Osteocyte (in vitro differentiated cells): ENCODE measurements at regions not wholly inside any gene's neighbourhood (a gene's known extent, or its start where the extent isn't known, plus 50 kb on each side); places are given as distances from the start of the nearest gene placed in this dataset.

Experiments used
- DNase-seq: peaks from one replicate; pipeline ENCODE4 v3.0.0; 2021; ENCODE audit warnings: mixed read lengths; ENCODE audit not compliant: unreplicated experiment; ENCODE audit errors: extremely low spot score
- H3K27ac Mint-ChIP-seq: one replicate; pipeline ENCODE4 v1.8.0; 2021; ENCODE audit warnings: mild to moderate bottlenecking, mixed read lengths; ENCODE audit not compliant: unreplicated experiment
- H3K27me3 Mint-ChIP-seq: one replicate; pipeline ENCODE4 v1.8.0; 2021; ENCODE audit warnings: mixed read lengths; ENCODE audit not compliant: unreplicated experiment
- H3K36me3 Mint-ChIP-seq: one replicate; pipeline ENCODE4 v1.8.0; 2021; ENCODE audit warnings: mixed read lengths; ENCODE audit not compliant: unreplicated experiment
- H3K4me1 Mint-ChIP-seq: one replicate; pipeline ENCODE4 v1.8.0; 2021; ENCODE audit warnings: mixed read lengths; ENCODE audit not compliant: unreplicated experiment
- H3K4me3 Mint-ChIP-seq: one replicate; pipeline ENCODE4 v1.8.0; 2021; ENCODE audit warnings: mild to moderate bottlenecking, moderate library complexity, mixed read lengths; ENCODE audit not compliant: unreplicated experiment
- H3K9me3 Mint-ChIP-seq: one replicate; pipeline ENCODE4 v1.8.0; 2021; ENCODE audit warnings: mixed read lengths; ENCODE audit not compliant: unreplicated experiment
- CTCF ChIP-seq: fragments of 200-600 bp; sonication (generic); IDR thresholded peaks from 2 replicates; pipeline ENCODE4 v1.5.0; 2021; ENCODE audit warnings: antibody characterized with exemption, mild to moderate bottlenecking, moderate library complexity

- Mint-ChIP-seq H3K4me3 (no peak overlapping the region), H3K36me3 (no peaks in the 10 kb centered on the region), H3K27ac (no peak overlapping the region), H3K4me1 (no peaks in the 10 kb centered on the region), H3K9me3 (no peaks in the 10 kb centered on the region), H3K27me3 (peaks cover 7% of the 10 kb centered on the region)
- no peak for TF ChIP-seq CTCF
- DNase-seq: no peak
These were observed 126.7 kb upstream of the NOX3 start for GRCh38 chr6:155582016-155582991.

DNA sequence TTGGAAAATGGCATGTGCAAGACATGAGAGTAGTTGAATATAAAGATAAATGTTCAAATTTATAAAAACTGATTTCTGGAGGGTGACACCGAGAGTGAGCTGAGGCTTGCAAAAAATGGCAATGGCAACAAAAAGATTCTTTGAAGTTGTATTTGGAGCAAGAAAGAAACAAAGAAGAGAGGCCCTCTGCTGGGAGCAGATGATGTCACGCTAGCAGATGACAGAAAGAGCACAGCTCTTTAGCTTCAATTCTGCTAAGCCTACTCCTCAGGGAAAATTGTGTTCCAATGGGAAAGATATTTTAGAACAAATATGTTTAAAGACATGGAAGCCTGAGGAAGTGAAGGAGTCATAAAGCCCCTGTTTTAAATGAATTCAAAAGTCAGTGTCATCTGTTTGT, 125.3 kb upstream of the NOX3 start:
- H3K27ac Mint-ChIP-seq: no peak overlapping the region
- peaks cover 7% of the 10 kb centered on the region for H3K27me3 Mint-ChIP-seq
- H3K4me1 Mint-ChIP-seq: no peaks in the 10 kb centered on the region
- no peaks in the 10 kb centered on the region for H3K9me3 Mint-ChIP-seq
- H3K4me3 Mint-ChIP-seq: no peak overlapping the region
- H3K36me3 Mint-ChIP-seq: no peaks in the 10 kb centered on the region
- no peak for TF ChIP-seq CTCF
- no peak for DNase-seq

DNA sequence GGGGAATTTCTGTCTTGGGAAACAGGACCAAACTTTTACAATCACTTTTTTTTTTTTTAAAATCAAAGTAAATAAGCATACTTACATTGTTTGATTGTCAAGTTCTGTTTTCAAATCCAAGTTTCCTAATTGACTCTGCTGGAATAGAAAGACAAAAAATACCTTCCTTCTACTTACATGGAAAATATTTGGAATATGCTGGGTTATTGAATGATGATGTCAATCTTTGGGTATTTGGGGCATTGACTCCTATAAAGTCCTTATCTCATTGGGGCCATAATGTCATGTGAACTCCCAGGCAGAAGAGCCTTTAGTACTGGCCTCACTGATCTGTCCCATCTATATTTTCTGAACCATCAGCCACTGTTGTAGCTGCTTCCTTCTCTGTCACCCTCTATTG, 122.6 kb upstream of the NOX3 start:
- no peak for DNase-seq
- H3K27me3 Mint-ChIP-seq: peaks cover 21% of the 10 kb centered on the region
- no peak for TF ChIP-seq CTCF
- no peak overlapping the region for H3K4me3 Mint-ChIP-seq
- no peaks in the 10 kb centered on the region for H3K4me1 Mint-ChIP-seq
- H3K27ac Mint-ChIP-seq: no peak overlapping the region
- H3K36me3 Mint-ChIP-seq: no peaks in the 10 kb centered on the region
- H3K9me3 Mint-ChIP-seq: no peaks in the 10 kb centered on the region

GRCh38 chr6:155561966-155562364, 106.3 kb upstream of the NOX3 start:
- H3K36me3 Mint-ChIP-seq: no peaks in the 10 kb centered on the region
- TF ChIP-seq CTCF: no peak

GRCh38 chr6:155561257-155561965, 105.8 kb upstream of the NOX3 start:
- no peak for DNase-seq
- H3K36me3 Mint-ChIP-seq: no peaks in the 10 kb centered on the region

More at GRCh38 chr6:155561966-155562364, 106.3 kb upstream of the NOX3 start:
- Mint-ChIP-seq H3K4me1 (no peaks in the 10 kb centered on the region), H3K27ac (no peak overlapping the region), H3K9me3 (no peaks in the 10 kb centered on the region), H3K4me3 (no peak overlapping the region), H3K27me3 (peaks cover 39% of the 10 kb centered on the region)
- DNase-seq: no peak

More at GRCh38 chr6:155561257-155561965, 105.8 kb upstream of the NOX3 start:
- Mint-ChIP-seq H3K27me3 (peaks cover 41% of the 10 kb centered on the region), H3K27ac (no peak overlapping the region), H3K4me3 (no peak overlapping the region), H3K9me3 (no peaks in the 10 kb centered on the region), H3K4me1 (no peaks in the 10 kb centered on the region)
- no peak for TF ChIP-seq CTCF
